GM12875 (cell line): ENCODE measurements at regions not wholly inside any gene's neighbourhood (a gene's known extent, or its start where the extent isn't known, plus 50 kb on each side); places are given as distances from the start of the nearest gene placed in this dataset.

Experiments used
- H3K4me3 ChIP-seq: one replicate; pipeline ENCODE4 v1.5.1; 2011; ENCODE audit warnings: low read depth, low read length, control low read depth
- CTCF ChIP-seq: IDR thresholded peaks from 2 replicates; pipeline ENCODE4 v1.5.1; 2011; ENCODE audit warnings: low read depth, mild to moderate bottlenecking, control low read depth, inconsistent platforms, low read length, moderate library complexity, borderline replicate concordance; ENCODE audit not compliant: insufficient read depth

DNA sequence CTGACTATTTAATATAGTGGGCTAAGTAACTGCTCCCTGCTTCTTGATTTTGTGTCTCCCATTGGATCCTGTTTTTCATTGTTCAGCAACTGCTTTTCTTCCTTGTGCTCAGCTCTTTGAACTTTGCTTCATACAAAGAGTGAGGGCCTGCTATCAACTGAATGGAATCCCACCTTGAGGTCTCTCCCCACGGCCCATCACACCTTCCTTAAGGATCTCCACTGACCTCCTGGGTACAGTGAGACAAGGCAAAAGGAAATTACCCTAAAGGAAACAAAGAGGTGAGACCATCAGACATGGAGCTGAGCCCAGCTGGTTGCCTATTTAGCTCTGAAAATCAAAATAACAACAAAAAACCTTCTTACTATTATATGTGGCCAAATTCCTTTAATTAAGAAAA lies 91.3 kb upstream of the RPL34 start:
- no peak for TF ChIP-seq CTCF
- H3K4me3 ChIP-seq, result no peak overlapping the region

DNA sequence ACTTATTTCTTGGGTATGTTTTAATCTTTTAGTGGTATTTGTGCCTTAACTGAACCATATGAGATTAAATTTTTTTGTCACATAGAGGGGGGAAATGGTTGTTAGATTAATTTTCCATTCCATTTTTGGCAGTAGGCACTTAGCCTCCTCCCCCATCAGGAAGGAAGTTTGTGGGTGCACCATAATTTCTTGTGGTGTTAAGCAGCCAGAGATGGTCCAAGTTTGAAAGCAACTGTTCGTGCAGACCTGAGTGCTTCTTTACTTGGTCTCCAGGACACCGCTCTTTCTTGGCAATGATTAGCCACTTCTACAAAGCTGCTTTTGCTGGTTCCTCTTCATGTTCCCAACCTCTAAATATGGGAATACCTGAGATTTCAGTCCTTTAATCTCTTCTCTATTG lies 92.7 kb upstream of the RPL34 start:
- no peak for TF ChIP-seq CTCF
- no peak overlapping the region for H3K4me3 ChIP-seq

GRCh38 chr4:108520807-108521206 lies 99.6 kb upstream of the RPL34 start:
- no peak overlapping the region for H3K4me3 ChIP-seq
- TF ChIP-seq CTCF, result no peak

GRCh38 chr4:108519911-108520601 lies 100.3 kb upstream of the RPL34 start:
- H3K4me3 ChIP-seq, result no peak overlapping the region
- TF ChIP-seq CTCF, result no peak

GRCh38 chr4:108519208-108519833 lies 101.1 kb upstream of the RPL34 start:
- TF ChIP-seq CTCF, result no peak
- H3K4me3 ChIP-seq, result no peak overlapping the region

DNA sequence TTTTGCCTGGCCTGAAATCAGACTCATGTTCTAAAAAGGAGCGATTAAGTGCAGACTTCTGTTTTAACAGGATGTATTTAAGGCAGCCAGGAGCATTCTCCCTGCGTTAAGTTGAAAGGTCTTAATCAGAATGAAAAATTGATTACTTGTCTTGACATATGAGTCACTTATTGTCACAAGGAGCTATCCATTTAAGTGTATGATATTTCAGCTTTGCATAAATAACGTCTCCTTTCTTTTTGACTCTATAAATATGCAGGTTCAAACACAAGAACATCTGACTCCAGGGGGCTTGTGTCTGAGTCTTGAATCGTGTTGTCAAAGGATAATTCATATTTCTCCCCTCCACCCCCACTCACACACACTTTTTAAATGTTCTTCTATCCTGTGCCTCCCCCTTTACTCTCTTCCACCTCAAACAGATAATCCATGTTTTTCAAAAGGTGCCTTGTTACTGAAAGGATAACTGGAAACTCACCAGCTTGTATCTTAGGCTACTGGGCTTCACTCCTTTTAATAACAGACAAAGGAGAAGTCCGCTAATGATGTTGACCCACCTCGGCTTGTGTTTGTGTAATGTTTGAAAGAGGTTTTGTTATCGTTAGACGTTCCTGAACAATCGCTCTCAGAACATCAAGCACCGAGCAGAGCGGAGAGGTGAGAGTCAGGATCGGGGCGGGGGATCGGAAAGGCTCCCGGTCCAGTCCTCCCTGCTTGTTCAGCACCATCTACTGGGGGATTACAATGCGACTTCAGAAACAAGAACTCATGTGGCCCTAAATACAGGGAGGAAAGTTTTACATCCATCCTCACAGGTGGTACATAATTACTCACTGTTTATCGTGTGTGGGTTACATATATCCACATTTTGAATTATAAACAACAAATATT lies 107.5 kb upstream of the RPL34 start:
- TF ChIP-seq CTCF, result no peak
- no peak overlapping the region for H3K4me3 ChIP-seq

GRCh38 chr4:108511618-108512017 lies 108.8 kb upstream of the RPL34 start:
- no peak for TF ChIP-seq CTCF
- no peak overlapping the region for H3K4me3 ChIP-seq
